ENCODE measurements at regions not wholly inside any gene's neighbourhood (a gene's known extent, or its start where the extent isn't known, plus 50 kb on each side); places are given as distances from the start of the nearest gene placed in this dataset.
"Not testable (repeated sequence)": the region's sequence is repeated elsewhere in the genome, so short reads cannot be mapped to it uniquely, and the experiment has no call there.

DNA sequence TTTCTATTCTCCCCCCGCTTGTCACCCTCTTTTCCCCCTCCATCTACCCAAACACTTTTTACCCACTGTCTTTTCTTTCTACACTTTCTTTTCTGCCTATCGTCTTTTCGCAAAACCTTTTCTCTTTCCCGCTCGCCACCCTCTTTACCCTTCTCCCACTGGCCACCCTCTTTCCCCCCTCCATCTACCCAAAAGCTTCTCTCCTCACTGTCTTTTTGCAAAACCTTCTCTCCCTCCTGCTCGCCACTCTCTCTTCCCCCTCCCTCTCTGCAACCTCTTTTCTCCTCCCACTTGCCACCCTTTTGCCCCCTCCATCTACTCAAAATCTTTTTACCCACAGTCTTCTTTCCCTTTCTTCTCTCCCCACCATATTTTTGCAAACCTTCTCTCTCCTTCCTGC, 4462.8 kb upstream of the OR11H1 start:
- H2BK20ac ChIP-seq (ENCODE audit: low read length); H2AFZ ChIP-seq (ENCODE audit: low read length); H3K27me3 ChIP-seq (replicated peaks in 1 of 4; ENCODE audit: control insufficient read depth in 3 of 4, extremely low read depth in 1 of 4, insufficient read depth in 3 of 4, low read length in 3 of 4); H2BK120ac ChIP-seq (replicated peaks; ENCODE audit: low read depth, low read length); H3K27ac ChIP-seq (ENCODE audit: low read depth, low read length); CTCF ChIA-PET (ENCODE audit: partially characterized antibody); H3K23me2 ChIP-seq (ENCODE audit: low read depth, low read length); H3K18ac ChIP-seq (ENCODE audit: extremely low read depth, low read length); H3K4ac ChIP-seq (replicated peaks; ENCODE audit: insufficient read length, low read depth, low read length); H3K4me1 ChIP-seq (replicated peaks in 1 of 4; ENCODE audit: control insufficient read depth in 3 of 4, insufficient read depth in 4 of 4, low read length in 3 of 4); H3K4me3 ChIP-seq (ENCODE audit: extremely low read depth in 1 of 4, insufficient read depth in 2 of 4, low read depth in 3 of 4, low read length in 4 of 4); H3K79me1 ChIP-seq (ENCODE audit: low read depth, low read length); H3K23ac ChIP-seq (ENCODE audit: insufficient read length); H3K36me3 ChIP-seq (ENCODE audit: control insufficient read depth in 2 of 4, insufficient read depth in 4 of 4, low read length in 3 of 4); FAIRE-seq; H4K5ac ChIP-seq (ENCODE audit: insufficient read length, low read depth, low read length); H4K20me1 ChIP-seq (replicated peaks in 1 of 2; ENCODE audit: control insufficient read depth in 1 of 2, insufficient read depth in 2 of 2, low read length in 2 of 2); POLR2A ChIA-PET (ENCODE audit: partially characterized antibody); H2AK5ac ChIP-seq (ENCODE audit: low read depth, low read length); H2BK15ac ChIP-seq (ENCODE audit: low read length); H3K14ac ChIP-seq (ENCODE audit: insufficient read length); H4K91ac ChIP-seq (replicated peaks; ENCODE audit: insufficient read length, low read length); H2BK12ac ChIP-seq (ENCODE audit: low read depth, low read length); DNase-seq (ENCODE audit: low read depth in 1 of 2, low spot score in 2 of 2); H3K4me2 ChIP-seq (ENCODE audit: insufficient read depth in 1 of 2, low read depth in 2 of 2, low read length in 2 of 2); H2BK5ac ChIP-seq (ENCODE audit: low read depth, low read length); H3K79me2 ChIP-seq (ENCODE audit: control insufficient read depth in 1 of 2, insufficient read depth in 2 of 2, low read length in 2 of 2); H3K9ac ChIP-seq (replicated peaks in 1 of 4; ENCODE audit: extremely low read depth in 1 of 4, low read depth in 3 of 4, low read length in 3 of 4); H3K56ac ChIP-seq (replicated peaks; ENCODE audit: insufficient read length, low read depth, low read length); H4K8ac ChIP-seq (ENCODE audit: extremely low read depth, insufficient read depth, low read length): not testable (repeated sequence)
- 0 out of 2 replicates have a peak, but pooled peaks have one; percentile 34 for TF ChIP-seq CBX5 (IDR thresholded peaks at IDR 0.05; ENCODE audit: low read depth, low read length)
- H3K9me3 ChIP-seq (ENCODE audit: insufficient read depth in 2 of 2, low read depth in 1 of 2, low read length in 1 of 2): peaks cover 39 to 64% of the 10 kb centered on the region in 2 experiments
- 78 to 100% methylated on average over 4 to 6 of the region's 6 CpGs for WGBS, 2 experiments (ENCODE audit: extremely low coverage in 1 of 2, insufficient coverage in 1 of 2, insufficient read length in 1 of 2, insufficient replicate concordance in 2 of 2, low coverage in 1 of 2, low lambda C conversion rate in 2 of 2, missing lambda C conversion rate in 1 of 2)

DNA sequence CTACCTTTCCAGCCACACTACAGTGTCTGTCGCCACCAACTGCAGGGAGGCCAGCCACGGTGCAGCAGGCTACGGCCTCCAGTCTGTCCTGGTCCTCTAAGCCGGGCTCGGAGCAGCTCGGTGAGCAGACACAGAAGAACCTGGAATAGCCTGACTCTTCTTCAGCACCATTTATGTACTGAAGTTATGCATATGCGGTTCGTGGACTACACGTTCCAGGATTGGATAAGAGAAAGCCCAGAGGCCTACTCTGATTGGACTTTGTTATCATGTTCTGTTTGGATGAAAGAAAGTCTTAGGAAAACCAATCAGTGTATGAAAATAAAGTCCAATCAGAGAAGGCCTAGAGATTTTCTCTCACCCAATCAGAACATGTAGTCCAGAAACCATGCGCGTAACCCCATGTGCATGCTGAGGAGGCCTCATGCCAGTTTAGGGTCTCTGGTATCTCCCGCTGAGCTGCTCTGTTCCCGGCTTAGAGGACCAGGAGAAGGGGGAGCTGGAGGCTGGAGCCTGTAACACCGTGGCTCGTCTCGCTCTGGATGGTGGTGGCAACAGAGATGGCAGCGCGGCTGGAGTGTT, 4462.0 kb upstream of the OR11H1 start:
- H4K5ac ChIP-seq (ENCODE audit: insufficient read length, low read depth, low read length); POLR2A ChIA-PET (ENCODE audit: partially characterized antibody); H2AFZ ChIP-seq (ENCODE audit: low read length); H2BK20ac ChIP-seq (ENCODE audit: low read length); H3K23ac ChIP-seq (ENCODE audit: insufficient read length); H2AK5ac ChIP-seq (ENCODE audit: low read depth, low read length); H3K23me2 ChIP-seq (ENCODE audit: low read depth, low read length); H3K4ac ChIP-seq (replicated peaks; ENCODE audit: insufficient read length, low read depth, low read length); H2BK5ac ChIP-seq (ENCODE audit: low read depth, low read length); DNase-seq (ENCODE audit: low read depth in 1 of 2, low spot score in 2 of 2); H3K79me1 ChIP-seq (ENCODE audit: low read depth, low read length); H3K27me3 ChIP-seq (replicated peaks in 1 of 4; ENCODE audit: control insufficient read depth in 3 of 4, extremely low read depth in 1 of 4, insufficient read depth in 3 of 4, low read length in 3 of 4); H3K4me1 ChIP-seq (replicated peaks in 1 of 4; ENCODE audit: control insufficient read depth in 3 of 4, insufficient read depth in 4 of 4, low read length in 3 of 4); H3K18ac ChIP-seq (ENCODE audit: extremely low read depth, low read length); H3K79me2 ChIP-seq (ENCODE audit: control insufficient read depth in 1 of 2, insufficient read depth in 2 of 2, low read length in 2 of 2); H4K8ac ChIP-seq (ENCODE audit: extremely low read depth, insufficient read depth, low read length); H3K14ac ChIP-seq (ENCODE audit: insufficient read length); H2BK15ac ChIP-seq (ENCODE audit: low read length); CTCF ChIA-PET (ENCODE audit: partially characterized antibody); H2BK12ac ChIP-seq (ENCODE audit: low read depth, low read length); H4K91ac ChIP-seq (replicated peaks; ENCODE audit: insufficient read length, low read length); H3K9ac ChIP-seq (replicated peaks in 1 of 4; ENCODE audit: extremely low read depth in 1 of 4, low read depth in 3 of 4, low read length in 3 of 4); H3K36me3 ChIP-seq (ENCODE audit: control insufficient read depth in 2 of 4, insufficient read depth in 4 of 4, low read length in 3 of 4); FAIRE-seq; H4K20me1 ChIP-seq (replicated peaks in 1 of 2; ENCODE audit: control insufficient read depth in 1 of 2, insufficient read depth in 2 of 2, low read length in 2 of 2); H2BK120ac ChIP-seq (replicated peaks; ENCODE audit: low read depth, low read length); H3K4me3 ChIP-seq (ENCODE audit: extremely low read depth in 1 of 4, insufficient read depth in 2 of 4, low read depth in 3 of 4, low read length in 4 of 4); H3K4me2 ChIP-seq (ENCODE audit: insufficient read depth in 1 of 2, low read depth in 2 of 2, low read length in 2 of 2); H3K27ac ChIP-seq (ENCODE audit: low read depth, low read length); H3K56ac ChIP-seq (replicated peaks; ENCODE audit: insufficient read length, low read depth, low read length): not testable (repeated sequence)
- 81% methylated on average over 17 of the region's 18 CpGs; no CpG with 5 or more reads in 1 of the 2 experiments for WGBS, 2 experiments (ENCODE audit: extremely low coverage in 1 of 2, insufficient coverage in 1 of 2, insufficient read length in 1 of 2, insufficient replicate concordance in 2 of 2, low coverage in 1 of 2, low lambda C conversion rate in 2 of 2, missing lambda C conversion rate in 1 of 2)
- H3K9me3 ChIP-seq (ENCODE audit: insufficient read depth in 2 of 2, low read depth in 1 of 2, low read length in 1 of 2): peaks cover 37 to 60% of the 10 kb centered on the region in 2 experiments
